ENCODE measurements at regions not wholly inside any gene's neighbourhood (a gene's known extent, or its start where the extent isn't known, plus 50 kb on each side); places are given as distances from the start of the nearest gene placed in this dataset.

GRCh38 chr1:80755944-80756343, 1044.8 kb upstream of the ADGRL2 start:
- TF ChIP-seq MAFK (conservative IDR thresholded peaks at IDR 0.05 in 1 of 2, IDR thresholded peaks at IDR 0.05 in 1 of 2; ENCODE audit: low read length in 2 of 2) (peak; percentile 36 to 83; a peak in 3 of 4 replicates), MAFF (IDR thresholded peaks at IDR 0.05; ENCODE audit: low read depth, low read length) (peak; percentile 68; the same call in 1 of the 2 replicates), RCOR2 (CRISPR knock-in tag; IDR thresholded peaks at IDR 0.05) (no peak)
- CTCF ChIA-PET (ENCODE audit: low intra/inter-chr PET ratio, low total read pairs): no interaction called here
- no peak overlapping the region for H3K4me2 ChIP-seq (ENCODE audit: low read depth, low read length)
- H3K79me2 ChIP-seq (ENCODE audit: insufficient read depth, low read length): no peaks in the 10 kb centered on the region
- H3K4me1 ChIP-seq (ENCODE audit: insufficient read depth, low read length): no peaks in the 10 kb centered on the region
- H3K4me3 ChIP-seq (replicated peaks in 1 of 3; ENCODE audit: insufficient read depth in 1 of 3, low read depth in 2 of 3, low read length in 3 of 3): no peak overlapping the region
- 3% methylated on average over 2 of the region's 2 CpGs for WGBS (ENCODE audit: low lambda C conversion rate)
- in situ Hi-C loops (cut with HindIII; ENCODE audit: extremely low pct_ligation_motif_present, low pct_unique_long_range_greater_than_20kb) (no loop called here), intact Hi-C loops (cut with micrococcal nuclease; ENCODE audit: unreplicated experiment) (no loop called here)
- no peaks in the 10 kb centered on the region for H4K20me1 ChIP-seq (ENCODE audit: insufficient read depth, low read length)
- H3K27me3 ChIP-seq (ENCODE audit: control insufficient read depth in 1 of 2, insufficient read depth in 2 of 2, low read length in 2 of 2): no peaks in the 10 kb centered on the region
- no peak overlapping the region for H3K9ac ChIP-seq (ENCODE audit: insufficient read depth, low read depth, low read length)
- H3K9me3 ChIP-seq (ENCODE audit: low read length): peaks cover 72% of the 10 kb centered on the region
- H2AFZ ChIP-seq (ENCODE audit: low read length): no peak overlapping the region
- no peak for DNase-seq (ENCODE audit: low spot score)
- no peak for ATAC-seq
- no TSS peak for BruUV-seq (replicated peaks)
- POLR2A ChIA-PET: no interaction called here
- FAIRE-seq: no peak
- H3K27ac ChIP-seq (ENCODE audit: extremely low read length, insufficient read depth, low read length): no peak overlapping the region
- H3K36me3 ChIP-seq (replicated peaks in 1 of 2; ENCODE audit: control insufficient read depth in 1 of 2, insufficient read depth in 2 of 2, low read length in 2 of 2): no peaks in the 10 kb centered on the region

GRCh38 chr1:80751204-80751603, 1049.5 kb upstream of the ADGRL2 start:
- Histone ChIP-seq H3K79me2 (ENCODE audit: insufficient read depth, low read length) (no peaks in the 10 kb centered on the region), H4K20me1 (ENCODE audit: insufficient read depth, low read length) (no peaks in the 10 kb centered on the region), H3K36me3 (replicated peaks in 1 of 2; ENCODE audit: control insufficient read depth in 1 of 2, insufficient read depth in 2 of 2, low read length in 2 of 2) (no peaks in the 10 kb centered on the region), H3K4me3 (replicated peaks in 1 of 3; ENCODE audit: insufficient read depth in 1 of 3, low read depth in 2 of 3, low read length in 3 of 3) (no peak overlapping the region), H3K27ac (ENCODE audit: extremely low read length, insufficient read depth, low read length) (no peak overlapping the region), H3K9ac (ENCODE audit: insufficient read depth, low read depth, low read length) (no peak overlapping the region), H3K9me3 (ENCODE audit: low read length) (peaks cover 77% of the 10 kb centered on the region), H3K4me2 (ENCODE audit: low read depth, low read length) (no peak overlapping the region), H3K27me3 (ENCODE audit: control insufficient read depth in 1 of 2, insufficient read depth in 2 of 2, low read length in 2 of 2) (no peaks in the 10 kb centered on the region), H3K4me1 (ENCODE audit: insufficient read depth, low read length) (no peaks in the 10 kb centered on the region), H2AFZ (ENCODE audit: low read length) (no peak overlapping the region)
- POLR2A ChIA-PET: no interaction called here
- ATAC-seq (no peak), FAIRE-seq (no peak), DNase-seq (ENCODE audit: low spot score) (no peak)
- in situ Hi-C loops (cut with HindIII; ENCODE audit: extremely low pct_ligation_motif_present, low pct_unique_long_range_greater_than_20kb): no loop called here
- CTCF ChIA-PET (ENCODE audit: low intra/inter-chr PET ratio, low total read pairs): no interaction called here
- WGBS (ENCODE audit: low lambda C conversion rate): 0% methylated on average over 2 of the region's 2 CpGs
- intact Hi-C loops (cut with micrococcal nuclease; ENCODE audit: unreplicated experiment): no loop called here
- no TSS peak for BruUV-seq (replicated peaks)
- TF ChIP-seq ZNF230 (CRISPR knock-in tag; IDR thresholded peaks at IDR 0.05) (no peak), ZNF468 (CRISPR knock-in tag; IDR thresholded peaks at IDR 0.05) (no peak), SAP130 (CRISPR knock-in tag; IDR thresholded peaks at IDR 0.05; ENCODE audit: low read depth) (no peak), ZNF589 (CRISPR knock-in tag; conservative IDR thresholded peaks at IDR 0.05) (no peak), HINFP (CRISPR knock-in tag; IDR thresholded peaks at IDR 0.05; ENCODE audit: low read depth) (no peak), HDAC2 (CRISPR knock-in tag; IDR thresholded peaks at IDR 0.05) (no peak), SOX13 (IDR thresholded peaks at IDR 0.05) (no peak), SOX13 (CRISPR knock-in tag; conservative IDR thresholded peaks at IDR 0.05 in 1 of 2, IDR thresholded peaks at IDR 0.05 in 1 of 2) (no peak), FOXM1 (CRISPR knock-in tag; IDR thresholded peaks at IDR 0.05) (no peak), MEIS2 (CRISPR knock-in tag; IDR thresholded peaks at IDR 0.05) (no peak), ZKSCAN8 (CRISPR knock-in tag; IDR thresholded peaks at IDR 0.05; ENCODE audit: borderline replicate concordance) (no peak), KMT2B (CRISPR knock-in tag; IDR thresholded peaks at IDR 0.05) (no peak), FOXO4 (CRISPR knock-in tag; conservative IDR thresholded peaks at IDR 0.05) (no peak), NONO (IDR thresholded peaks at IDR 0.05) (no peak), NONO (CRISPR knock-in tag; conservative IDR thresholded peaks at IDR 0.05) (no peak)

All from HepG2 (cell line).